ENCODE measurements at regions not wholly inside any gene's neighbourhood (a gene's known extent, or its start where the extent isn't known, plus 50 kb on each side); places are given as distances from the start of the nearest gene placed in this dataset.

GRCh38 chr1:187074445-187075048 lies 245.8 kb downstream of the PLA2G4A start:
- no peak for DNase-seq (ENCODE audit: low read depth, low spot score)
- in situ Hi-C loops (cut with HindIII; ENCODE audit: low pct_unique_long_range_greater_than_20kb, low sequenced_read_pairs): no loop called here

- DNase-seq (ENCODE audit: low read depth, low spot score): no peak
- in situ Hi-C loops (cut with HindIII; ENCODE audit: low pct_unique_long_range_greater_than_20kb, low sequenced_read_pairs): no loop called here
These were observed 248.2 kb downstream of the PLA2G4A start for GRCh38 chr1:187076922-187077321.

DNA sequence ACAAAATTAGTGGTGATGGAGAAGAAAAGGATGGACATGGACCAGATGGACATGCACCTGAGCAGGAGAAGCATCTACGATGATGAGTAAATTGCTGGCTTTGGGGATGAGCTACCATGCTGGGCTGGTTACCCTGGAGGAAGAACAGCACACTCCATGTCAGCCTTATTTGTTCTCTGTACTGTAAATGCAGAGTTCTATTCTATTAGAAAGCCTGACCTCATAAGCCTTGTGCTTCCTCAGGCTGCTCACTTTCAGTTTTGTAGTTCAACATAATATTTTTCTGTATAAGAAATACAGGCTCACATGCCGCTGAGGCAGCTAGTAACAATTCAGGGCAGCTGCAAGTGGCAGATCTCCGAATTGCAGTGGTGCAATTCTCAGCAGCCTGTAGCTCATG lies 249.6 kb downstream of the PLA2G4A start:
- no peak for DNase-seq (ENCODE audit: low read depth, low spot score)
- in situ Hi-C loops (cut with HindIII; ENCODE audit: low pct_unique_long_range_greater_than_20kb, low sequenced_read_pairs): no loop called here

GRCh38 chr1:187078916-187079315 lies 250.2 kb downstream of the PLA2G4A start:
- in situ Hi-C loops (cut with HindIII; ENCODE audit: low pct_unique_long_range_greater_than_20kb, low sequenced_read_pairs): no loop called here
- no peak for DNase-seq (ENCODE audit: low read depth, low spot score)

DNA sequence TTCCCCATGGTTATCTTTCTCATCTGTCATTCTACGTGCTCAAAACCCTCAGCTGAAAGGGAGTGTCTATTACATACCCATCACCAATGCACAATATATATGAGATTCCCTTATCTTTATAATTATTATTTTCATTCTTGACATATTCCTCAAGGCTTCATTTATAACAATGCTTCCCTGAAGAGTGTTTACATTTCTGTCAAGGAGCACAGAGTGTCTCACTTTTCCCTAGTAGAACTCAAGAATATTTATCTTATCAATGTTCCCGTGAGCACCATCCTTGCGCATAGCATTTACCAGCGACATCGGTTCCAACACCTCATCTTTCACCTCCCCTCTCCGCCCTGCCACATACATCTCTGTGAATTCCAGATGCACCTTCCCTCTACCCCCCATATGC lies 250.6 kb downstream of the PLA2G4A start:
- no peak for DNase-seq (ENCODE audit: low read depth, low spot score)
- in situ Hi-C loops (cut with HindIII; ENCODE audit: low pct_unique_long_range_greater_than_20kb, low sequenced_read_pairs): no loop called here

- in situ Hi-C loops (cut with HindIII; ENCODE audit: low pct_unique_long_range_greater_than_20kb, low sequenced_read_pairs): no loop called here
- DNase-seq (ENCODE audit: low read depth, low spot score): no peak
These were observed 262.9 kb downstream of the PLA2G4A start for GRCh38 chr1:187091666-187092065.

GRCh38 chr1:187092104-187092503 lies 263.4 kb downstream of the PLA2G4A start:
- DNase-seq (ENCODE audit: low read depth, low spot score): no peak

GRCh38 chr1:187096689-187097088 lies 267.9 kb downstream of the PLA2G4A start:
- in situ Hi-C loops (cut with HindIII; ENCODE audit: low pct_unique_long_range_greater_than_20kb, low sequenced_read_pairs): no loop called here
- DNase-seq (ENCODE audit: low read depth, low spot score): no peak

More at GRCh38 chr1:187092104-187092503, 263.4 kb downstream of the PLA2G4A start:
- in situ Hi-C loops (cut with HindIII; ENCODE audit: low pct_unique_long_range_greater_than_20kb, low sequenced_read_pairs): no loop called here

- in situ Hi-C loops (cut with HindIII; ENCODE audit: low pct_unique_long_range_greater_than_20kb, low sequenced_read_pairs): no loop called here
- no peak for DNase-seq (ENCODE audit: low read depth, low spot score)
These were observed 281.6 kb downstream of the PLA2G4A start for GRCh38 chr1:187110351-187110750.

DNA sequence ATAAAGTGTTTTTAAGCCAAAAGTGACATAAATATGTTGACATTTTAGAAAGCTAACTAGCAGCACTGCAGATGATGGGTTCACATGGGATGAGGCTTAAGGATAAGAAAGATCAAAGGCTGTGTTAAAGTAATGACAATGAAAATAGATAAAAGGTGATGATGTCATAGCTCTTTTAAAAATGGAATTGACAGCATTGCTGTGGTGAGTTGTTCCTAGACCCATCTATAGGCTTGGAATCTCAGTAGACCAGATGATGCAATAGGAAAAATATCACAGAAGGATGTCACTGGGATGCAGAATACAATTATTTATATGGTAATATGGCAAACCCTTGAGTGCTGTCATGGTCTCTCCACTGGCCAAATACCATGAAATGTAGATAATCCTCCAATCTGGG lies 286.0 kb downstream of the PLA2G4A start:
- in situ Hi-C loops (cut with HindIII; ENCODE audit: low pct_unique_long_range_greater_than_20kb, low sequenced_read_pairs): no loop called here
- no peak for DNase-seq (ENCODE audit: low read depth, low spot score)

DNA sequence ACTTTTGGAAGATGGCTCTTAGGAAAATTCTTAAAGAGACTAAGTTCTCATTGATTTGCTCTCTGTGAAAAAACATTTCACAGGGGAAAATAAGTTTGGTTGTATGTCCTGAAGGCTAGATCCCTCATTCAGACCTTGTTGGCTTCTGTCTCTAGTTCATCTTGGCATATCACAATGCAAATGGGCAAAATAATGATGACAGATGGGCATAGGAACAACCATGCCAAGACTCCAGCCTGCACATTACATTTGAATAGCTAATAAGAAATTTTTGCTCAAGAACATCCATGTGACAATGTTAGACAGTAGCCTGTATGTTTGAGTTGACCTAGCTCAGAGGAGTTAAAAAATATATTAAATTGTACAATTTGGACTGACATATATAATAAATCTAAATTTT lies 292.9 kb downstream of the PLA2G4A start:
- in situ Hi-C loops (cut with HindIII; ENCODE audit: low pct_unique_long_range_greater_than_20kb, low sequenced_read_pairs): no loop called here
- DNase-seq (ENCODE audit: low read depth, low spot score): no peak

GRCh38 chr1:187122566-187122965 lies 293.8 kb downstream of the PLA2G4A start:
- in situ Hi-C loops (cut with HindIII; ENCODE audit: low pct_unique_long_range_greater_than_20kb, low sequenced_read_pairs): no loop called here
- DNase-seq (ENCODE audit: low read depth, low spot score): no peak

- in situ Hi-C loops (cut with HindIII; ENCODE audit: low pct_unique_long_range_greater_than_20kb, low sequenced_read_pairs): no loop called here
- DNase-seq (ENCODE audit: low read depth, low spot score): no peak
These were observed 300.4 kb downstream of the PLA2G4A start for GRCh38 chr1:187129132-187129531.

DNA sequence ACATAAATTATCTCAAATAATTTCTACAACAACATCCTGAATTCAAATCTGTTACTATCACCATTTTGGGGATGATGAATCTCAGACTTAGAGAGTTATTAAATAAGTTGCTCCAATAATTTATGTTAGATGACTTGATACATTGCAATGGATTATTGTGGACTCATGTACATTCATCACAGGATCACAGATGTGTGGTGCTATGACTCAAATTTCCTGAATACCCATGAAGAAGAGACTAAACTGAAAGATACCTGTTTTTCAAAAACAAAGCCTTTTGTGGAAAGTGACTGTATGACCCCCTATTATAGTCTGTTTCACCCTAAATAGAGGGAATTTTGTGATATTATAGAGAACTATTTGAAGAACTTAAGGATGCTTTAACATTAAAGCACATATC lies 315.0 kb downstream of the PLA2G4A start:
- in situ Hi-C loops (cut with HindIII; ENCODE audit: low pct_unique_long_range_greater_than_20kb, low sequenced_read_pairs): no loop called here
- no peak for DNase-seq (ENCODE audit: low read depth, low spot score)

- DNase-seq (ENCODE audit: low read depth, low spot score): no peak
- in situ Hi-C loops (cut with HindIII; ENCODE audit: low pct_unique_long_range_greater_than_20kb, low sequenced_read_pairs): no loop called here
These were observed 317.6 kb downstream of the PLA2G4A start for GRCh38 chr1:187146388-187146787.

- DNase-seq (ENCODE audit: low read depth, low spot score): no peak
- in situ Hi-C loops (cut with HindIII; ENCODE audit: low pct_unique_long_range_greater_than_20kb, low sequenced_read_pairs): no loop called here
These were observed 322.8 kb downstream of the PLA2G4A start for GRCh38 chr1:187151555-187151954.

DNA sequence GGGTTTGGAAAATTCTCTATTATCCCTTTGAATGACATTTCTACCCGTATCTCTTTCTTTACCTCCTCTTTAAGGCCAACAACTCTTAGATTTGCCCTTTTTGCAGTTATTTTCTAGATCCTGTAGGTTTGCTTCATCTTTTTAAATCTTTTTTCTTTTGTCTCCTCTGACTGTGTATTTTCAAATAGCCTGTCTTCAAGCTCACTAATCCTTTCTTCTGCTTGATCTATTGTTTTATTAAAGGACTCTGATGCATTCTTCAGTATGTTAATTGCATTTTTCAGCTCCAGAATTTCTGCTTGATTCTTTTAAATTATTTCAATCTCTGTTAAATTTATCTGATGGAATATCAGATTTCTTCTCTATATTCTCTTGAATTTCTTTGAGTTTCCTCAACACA lies 324.3 kb downstream of the PLA2G4A start:
- DNase-seq (ENCODE audit: low read depth, low spot score): no peak

DNA sequence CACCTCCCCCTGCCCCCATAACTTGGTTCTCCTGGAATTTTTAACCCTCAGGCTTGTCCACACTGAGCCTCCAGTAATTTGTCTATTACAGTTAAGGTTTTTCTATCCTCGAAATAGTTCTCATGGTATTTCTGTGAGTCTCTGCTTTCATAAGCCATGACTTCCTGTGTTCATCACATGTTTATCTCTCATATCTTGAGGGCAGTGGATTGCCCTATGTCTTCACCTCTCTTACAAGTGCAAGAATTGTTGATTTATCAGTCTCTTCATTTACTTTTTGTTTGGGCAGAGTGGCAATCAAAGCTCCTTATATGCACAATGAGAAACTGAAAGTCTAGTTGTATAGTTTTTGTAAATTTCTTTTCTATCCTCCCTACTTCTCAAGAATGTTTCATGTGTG lies 328.4 kb downstream of the PLA2G4A start:
- in situ Hi-C loops (cut with HindIII; ENCODE audit: low pct_unique_long_range_greater_than_20kb, low sequenced_read_pairs): no loop called here
- DNase-seq (ENCODE audit: low read depth, low spot score): peak; percentile 35

More for the DNA sequence above, 324.3 kb downstream of the PLA2G4A start:
- in situ Hi-C loops (cut with HindIII; ENCODE audit: low pct_unique_long_range_greater_than_20kb, low sequenced_read_pairs): no loop called here

DNA sequence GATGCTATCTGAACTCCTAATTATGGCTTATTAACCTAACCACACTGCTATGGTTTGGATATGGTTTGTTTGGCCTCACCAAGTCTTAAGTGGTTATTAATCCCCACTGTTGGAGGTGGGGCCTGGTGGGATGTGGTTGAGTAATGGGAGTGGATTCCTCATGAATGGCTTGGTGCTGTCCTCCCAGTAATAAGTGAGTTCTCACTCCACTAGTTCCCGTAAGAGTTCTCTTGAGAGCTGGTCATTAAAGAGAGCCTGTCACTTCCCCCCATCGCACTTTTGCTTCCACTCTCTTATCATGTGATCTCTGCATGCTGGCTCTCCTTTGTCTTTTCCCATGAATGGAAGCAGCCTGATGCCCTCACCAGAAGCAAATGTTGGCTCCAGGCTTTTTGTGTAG lies 328.8 kb downstream of the PLA2G4A start:
- in situ Hi-C loops (cut with HindIII; ENCODE audit: low pct_unique_long_range_greater_than_20kb, low sequenced_read_pairs): no loop called here
- DNase-seq (ENCODE audit: low read depth, low spot score): peak; percentile 78

GRCh38 chr1:187167555-187167954 lies 338.8 kb downstream of the PLA2G4A start:
- in situ Hi-C loops (cut with HindIII; ENCODE audit: low pct_unique_long_range_greater_than_20kb, low sequenced_read_pairs): no loop called here
- no peak for DNase-seq (ENCODE audit: low read depth, low spot score)

Data from SK-MEL-5 (cell line).